A549 (cell line): ENCODE measurements at regions not wholly inside any gene's neighbourhood (a gene's known extent, or its start where the extent isn't known, plus 50 kb on each side); places are given as distances from the start of the nearest gene placed in this dataset.

Experiments used
- ATAC-seq, 2 experiments: fragments of 200-7000 bp in 1 of 2; fragments of >200 bp in 1 of 2; cut with Nextera tagmentation in 1 of 2; cut with Tn5 transposase in 1 of 2; 3 replicates each; pipeline versions ENCODE4 v1.8.0 to v1.9.1; 2018 to 2020; ENCODE audit warnings: mild to moderate bottlenecking in 1 of 2, moderate library complexity in 1 of 2
- CTCF ChIA-PET: fragments of 300-600 bp; sonication (Branson Sonifier 250); formaldehyde crosslinking; extraction: SDS; loops from one replicate; lab custom pipeline; 2021; ENCODE audit warnings: antibody characterized with exemption, inconsistent platforms; lab: Yijun Ruan, JAX
- POLR2A ChIA-PET: fragments of 350-600 bp; formaldehyde crosslinking; extraction: SDS; loops from one replicate; lab custom pipeline; 2021; ENCODE audit warnings: antibody characterized with exemption, inconsistent platforms; lab: Yijun Ruan, JAX
- DNase-seq, 2 experiments: peaks; one replicate each; pipeline versions ENCODE4 v3.0.0 to v3.0.0-alpha.2; 2011 to 2016; ENCODE audit warnings: low read depth in 1 of 2, low spot score in 1 of 2
- FAIRE-seq: peaks from 2 replicates; lab custom pipeline; 2011; peaks lifted over from hg19 to GRCh38; lab: Jason Lieb, UNC
- H3K27ac ChIP-seq, 2 experiments: fragments of >200 bp; sonication (Bioruptor Twin); formaldehyde crosslinking; 3 replicates each; pipeline ENCODE4 v1.5.1; 2016 to 2017
- H3K4me1 ChIP-seq: fragments of >200 bp; sonication (Bioruptor Twin); formaldehyde crosslinking; 3 replicates; pipeline ENCODE4 v1.6.1; 2016
- H3K4me2 ChIP-seq: fragments of >200 bp; sonication (Bioruptor Twin); formaldehyde crosslinking; 3 replicates; pipeline ENCODE4 v1.6.1; 2016
- H3K4me3 ChIP-seq: fragments of >200 bp; sonication (Bioruptor Twin); formaldehyde crosslinking; 3 replicates; pipeline ENCODE4 v1.5.1; 2016
- H3K9me3 ChIP-seq: fragments of >200 bp; sonication (Bioruptor Twin); formaldehyde crosslinking; 3 replicates; pipeline ENCODE4 v1.6.1; 2016
- BCL3 ChIP-seq: fragments of >200 bp; sonication (Bioruptor Twin); formaldehyde crosslinking; IDR thresholded peaks from 3 replicates; pipeline ENCODE4 v1.6.1; 2016
- CBX2 ChIP-seq: fragments of 200-600 bp; sonication (generic); IDR thresholded peaks from 2 replicates; pipeline ENCODE4 v1.6.1; 2016; ENCODE audit warnings: low read depth, mild to moderate bottlenecking, borderline replicate concordance
- CHD4 ChIP-seq: fragments of 200-600 bp; sonication (generic); IDR thresholded peaks from 2 replicates; pipeline ENCODE4 v1.6.1; 2016; ENCODE audit warnings: antibody characterized with exemption, mild to moderate bottlenecking, borderline replicate concordance
- EHF ChIP-seq: fragments of 250-450 bp; sonication (Bioruptor Pico); IDR thresholded peaks from 2 replicates; pipeline ENCODE4 v1.5.0; 2020; ENCODE audit warnings: mild to moderate bottlenecking
- ELK1 ChIP-seq: fragments of 150-350 bp; IDR thresholded peaks from 2 replicates; pipeline ENCODE4 v1.6.1; 2014; ENCODE audit warnings: low read depth, mild to moderate bottlenecking, low read length
- FOSB ChIP-seq: fragments of 250-450 bp; sonication (Bioruptor Pico); IDR thresholded peaks from 2 replicates; pipeline ENCODE4 v1.5.0; 2020; ENCODE audit warnings: mild to moderate bottlenecking, moderate library complexity
- FOSL2 ChIP-seq, 2 experiments: fragments of 450-650 bp in 1 of 2; fragments of >200 bp in 1 of 2; sonication (Bioruptor Twin) in 1 of 2; formaldehyde crosslinking; IDR thresholded peaks; 2 replicates each; pipeline versions ENCODE4 v1.5.0 to v1.6.1; 2016 to 2020; ENCODE audit warnings: mild to moderate bottlenecking in 1 of 2, moderate library complexity in 1 of 2
- JUNB ChIP-seq: fragments of >200 bp; sonication (Bioruptor Twin); formaldehyde crosslinking; IDR thresholded peaks from 2 replicates; pipeline ENCODE4 v1.6.1; 2016
- KDM5A ChIP-seq: fragments of 200-600 bp; sonication (generic); IDR thresholded peaks from 2 replicates; pipeline ENCODE4 v1.6.1; 2016; ENCODE audit warnings: antibody characterized with exemption, mild to moderate bottlenecking
- MYC ChIP-seq: IDR thresholded peaks from 2 replicates; pipeline ENCODE4 v1.6.1; 2012; ENCODE audit warnings: mild to moderate bottlenecking, inconsistent platforms, low read length, improper control_type of control experiment, borderline replicate concordance
- NFE2L2 ChIP-seq: fragments of 150-350 bp; conservative IDR thresholded peaks from 2 replicates; pipeline ENCODE4 v1.6.1; 2014; ENCODE audit warnings: low read length
- NR3C1 ChIP-seq: fragments of >200 bp; sonication (Bioruptor Twin); formaldehyde crosslinking; IDR thresholded peaks from 3 replicates; pipeline ENCODE4 v1.6.1; 2017
- PBX3 ChIP-seq: IDR thresholded peaks from 2 replicates; pipeline ENCODE4 v1.6.1; 2012
- POLR2AphosphoS2 ChIP-seq: conservative IDR thresholded peaks from 2 replicates; pipeline ENCODE4 v1.6.1; 2012; ENCODE audit warnings: low read length, improper control_type of control experiment, inconsistent platforms
- RAD21 ChIP-seq, 2 experiments: fragments of >200 bp in 1 of 2; sonication (Bioruptor Twin) in 1 of 2; formaldehyde crosslinking in 1 of 2; IDR thresholded peaks in 1 of 2; conservative IDR thresholded peaks in 1 of 2; 2 replicates in 1 of 2; 3 replicates in 1 of 2; pipeline ENCODE4 v1.6.1; 2012 to 2018; ENCODE audit warnings: inconsistent platforms in 1 of 2
- REST ChIP-seq: fragments of 200-600 bp; sonication (generic); IDR thresholded peaks from 2 replicates; pipeline ENCODE4 v1.6.1; 2016; ENCODE audit warnings: antibody characterized with exemption, mild to moderate bottlenecking, moderate library complexity
- SREBF2 ChIP-seq: fragments of 450-650 bp; IDR thresholded peaks from 2 replicates; pipeline ENCODE4 v1.6.1; 2014; ENCODE audit warnings: mild to moderate bottlenecking, moderate library complexity
- TFCP2L1 ChIP-seq: fragments of 250-450 bp; sonication (Bioruptor Pico); IDR thresholded peaks from 2 replicates; pipeline ENCODE4 v1.5.0; 2021; ENCODE audit warnings: mild to moderate bottlenecking
- ZSCAN20 ChIP-seq: fragments of 250-450 bp; sonication (Bioruptor Pico); IDR thresholded peaks from 2 replicates; pipeline ENCODE4 v1.8.0; 2022; ENCODE audit warnings: mild to moderate bottlenecking, moderate library complexity
- WGBS: methylation state at CpG from one replicate; pipeline ENCODE4 v1.1.6; 2017; ENCODE audit errors: missing lambda C conversion rate; 5-methylcytosine and 5-hydroxymethylcytosine counted together

GRCh38 chr21:39040494-39041110, 142.6 kb downstream of the PSMG1 start:
- DNase-seq (no peak), ATAC-seq (no peak), FAIRE-seq (no peak)
- Histone ChIP-seq H3K27ac (no peak overlapping the region), H3K9me3 (no peaks in the 10 kb centered on the region), H3K4me2 (no peak overlapping the region), H3K4me1 (no peaks in the 10 kb centered on the region), H3K4me3 (no peak overlapping the region)
- CTCF ChIA-PET: no interaction called here
- POLR2A ChIA-PET: no interaction called here
- 71% methylated on average over 5 of the region's 5 CpGs for WGBS
- TF ChIP-seq JUNB (no peak), REST (no peak), BCL3 (no peak), KDM5A (no peak), ELK1 (no peak), PBX3 (no peak), POLR2AphosphoS2 (no peak), FOSL2 (IDR thresholded peaks at IDR 0.05) (no peak), FOSL2 (CRISPR knock-in tag; IDR thresholded peaks at IDR 0.05) (no peak), ZSCAN20 (CRISPR knock-in tag) (no peak), CHD4 (no peak), CBX2 (no peak), MYC (no peak), TFCP2L1 (no peak), EHF (CRISPR knock-in tag) (no peak), NFE2L2 (no peak), SREBF2 (no peak), FOSB (CRISPR knock-in tag) (no peak)

GRCh38 chr21:39037807-39038405, 145.3 kb downstream of the PSMG1 start:
- WGBS: 66% methylated on average over 11 of the region's 11 CpGs
- ChIA-PET POLR2A (no interaction called here), CTCF (no interaction called here)
- H3K4me3 ChIP-seq: no peak overlapping the region
- no peaks in the 10 kb centered on the region for H3K9me3 ChIP-seq
- FAIRE-seq (no peak), ATAC-seq (no peak), DNase-seq (no peak)
- TF ChIP-seq CBX2 (no peak), RAD21 (conservative IDR thresholded peaks at IDR 0.05 in 1 of 2, IDR thresholded peaks at IDR 0.05 in 1 of 2) (no peak), NR3C1 (no peak), TFCP2L1 (no peak), PBX3 (no peak), REST (no peak), BCL3 (no peak)
- H3K27ac ChIP-seq: no peak overlapping the region
- H3K4me2 ChIP-seq: no peak overlapping the region
- H3K4me1 ChIP-seq: no peaks in the 10 kb centered on the region
